HL-60 (cell line): ENCODE measurements at regions not wholly inside any gene's neighbourhood (a gene's known extent, or its start where the extent isn't known, plus 50 kb on each side); places are given as distances from the start of the nearest gene placed in this dataset.
"Not testable (repeated sequence)": the region's sequence is repeated elsewhere in the genome, so short reads cannot be mapped to it uniquely, and the experiment has no call there.

Experiments
- DNase-seq, 2 experiments: peaks; one replicate each; pipeline ENCODE4 v3.0.0-alpha.2; 2010 to 2020; ENCODE audit warnings: low read depth in 1 of 2, low spot score in 1 of 2
- H3K27ac ChIP-seq: fragments of 250-450 bp; sonication (Bioruptor Pico); replicated peaks from 2 replicates; pipeline ENCODE4 v1.5.1; 2020; ENCODE audit warnings: mild to moderate bottlenecking, moderate library complexity
- H3K27me3 ChIP-seq: fragments of 250-450 bp; sonication (Bioruptor Pico); 2 replicates; pipeline ENCODE4 v1.5.1; 2021; ENCODE audit warnings: mild to moderate bottlenecking, moderate library complexity; ENCODE audit not compliant: insufficient read depth, poor library complexity, severe bottlenecking
- H3K4me3 ChIP-seq: replicated peaks from 2 replicates; pipeline ENCODE4 v1.5.1; 2011; ENCODE audit warnings: mild to moderate bottlenecking, control low read depth, low read length; ENCODE audit not compliant: insufficient read depth
- CTCF ChIP-seq: IDR thresholded peaks from one replicate; pipeline ENCODE4 v1.5.1; 2011; ENCODE audit warnings: low read length, control low read depth, inconsistent platforms; ENCODE audit not compliant: insufficient read depth
- GABPA ChIP-seq: IDR thresholded peaks from 2 replicates; pipeline ENCODE4 v1.6.1; 2012; ENCODE audit warnings: low read depth
- POLR2AphosphoS5 ChIP-seq: IDR thresholded peaks from 2 replicates; pipeline ENCODE4 v1.6.1; 2012; ENCODE audit warnings: low read depth
- REST ChIP-seq: IDR thresholded peaks from 2 replicates; pipeline ENCODE4 v1.6.1; 2012; ENCODE audit warnings: low read depth; ENCODE audit not compliant: insufficient replicate concordance
- SPI1 ChIP-seq: IDR thresholded peaks from 2 replicates; pipeline ENCODE4 v1.6.1; 2012; ENCODE audit warnings: low read depth, mild to moderate bottlenecking, borderline replicate concordance

GRCh38 chr18:38750751-38751150, 1185.2 kb upstream of the CELF4 start:
- TF ChIP-seq GABPA (no peak), CTCF (no peak), POLR2AphosphoS5 (no peak), SPI1 (no peak), REST (no peak)
- no peaks in the 10 kb centered on the region for H3K27me3 ChIP-seq

GRCh38 chr18:38747153-38747552, 1181.6 kb upstream of the CELF4 start:
- TF ChIP-seq SPI1: no peak
- no peak for TF ChIP-seq GABPA
- TF ChIP-seq POLR2AphosphoS5: no peak
- no peak for TF ChIP-seq CTCF
- TF ChIP-seq REST: no peak
- H3K27me3 ChIP-seq: no peaks in the 10 kb centered on the region
- DNase-seq: no peak
- no peak overlapping the region for H3K4me3 ChIP-seq
- no peak overlapping the region for H3K27ac ChIP-seq

More at GRCh38 chr18:38750751-38751150, 1185.2 kb upstream of the CELF4 start:
- Histone ChIP-seq H3K27ac (no peak overlapping the region), H3K4me3 (no peak overlapping the region)
- no peak for DNase-seq

- not testable (repeated sequence) for H3K27ac ChIP-seq
These were observed 1154.6 kb upstream of the CELF4 start for GRCh38 chr18:38720181-38720580.

GRCh38 chr18:38718365-38718901, 1152.8 kb upstream of the CELF4 start:
- DNase-seq: no peak
- TF ChIP-seq GABPA (no peak), REST (no peak)
- H3K27me3 ChIP-seq: no peaks in the 10 kb centered on the region
- H3K27ac ChIP-seq: no peak overlapping the region
- no peak overlapping the region for H3K4me3 ChIP-seq

More at GRCh38 chr18:38720181-38720580, 1154.6 kb upstream of the CELF4 start:
- not testable (repeated sequence) for H3K4me3 ChIP-seq, H3K27me3 ChIP-seq, DNase-seq
